Activated CD8-positive, alpha-beta memory T cell treated with anti-CD3 and anti-CD28 coated beads, Interleukin-2, amount 50 U/mL, for 48 hours (primary cell): ENCODE measurements at regions not wholly inside any gene's neighbourhood (a gene's known extent, or its start where the extent isn't known, plus 50 kb on each side); places are given as distances from the start of the nearest gene placed in this dataset.

ENCODE experiments used
- DNase-seq: peaks from one replicate; pipeline ENCODE4 v3.0.0-alpha.2; 2020

DNA sequence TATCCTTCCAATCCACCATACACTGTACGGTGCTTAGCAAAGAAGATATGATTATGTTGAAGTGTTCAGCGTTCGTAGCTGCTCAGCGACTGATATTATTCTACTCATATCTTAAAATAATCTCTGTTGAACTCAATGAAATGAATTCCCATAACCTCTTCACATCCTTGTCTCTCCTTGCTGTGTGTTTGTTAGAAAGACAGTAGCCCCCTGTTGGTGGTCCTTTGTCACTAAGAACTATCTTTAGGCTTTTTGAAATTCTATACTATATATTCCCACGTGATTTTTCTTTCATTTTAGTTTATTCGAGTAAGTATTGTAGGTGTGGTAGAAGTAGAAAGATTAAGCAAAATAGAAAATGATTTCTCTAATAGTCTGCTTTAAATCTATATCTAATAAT is 762.8 kb upstream of the WWC1 start:
- no peak for DNase-seq

DNA sequence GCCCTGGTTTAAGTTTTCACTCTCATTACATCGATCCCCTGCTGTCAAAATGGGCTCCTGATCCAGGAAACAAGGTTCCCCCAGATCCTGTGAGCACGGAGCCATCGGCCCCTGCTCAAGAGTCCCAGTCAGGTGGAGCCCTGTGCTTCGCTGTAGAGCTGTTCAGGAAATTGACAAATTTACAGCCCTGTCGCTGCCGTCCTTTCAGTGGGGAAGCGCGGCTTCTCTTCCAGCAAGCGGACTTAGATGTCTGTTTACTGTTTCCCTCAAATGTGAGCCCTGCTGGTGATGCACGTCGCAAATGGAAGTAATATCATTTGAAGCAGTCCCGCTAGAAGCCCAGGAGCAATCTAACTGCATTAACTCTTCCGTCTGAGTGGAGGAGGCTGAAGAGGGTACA is 760.9 kb upstream of the WWC1 start:
- no peak for DNase-seq

DNA sequence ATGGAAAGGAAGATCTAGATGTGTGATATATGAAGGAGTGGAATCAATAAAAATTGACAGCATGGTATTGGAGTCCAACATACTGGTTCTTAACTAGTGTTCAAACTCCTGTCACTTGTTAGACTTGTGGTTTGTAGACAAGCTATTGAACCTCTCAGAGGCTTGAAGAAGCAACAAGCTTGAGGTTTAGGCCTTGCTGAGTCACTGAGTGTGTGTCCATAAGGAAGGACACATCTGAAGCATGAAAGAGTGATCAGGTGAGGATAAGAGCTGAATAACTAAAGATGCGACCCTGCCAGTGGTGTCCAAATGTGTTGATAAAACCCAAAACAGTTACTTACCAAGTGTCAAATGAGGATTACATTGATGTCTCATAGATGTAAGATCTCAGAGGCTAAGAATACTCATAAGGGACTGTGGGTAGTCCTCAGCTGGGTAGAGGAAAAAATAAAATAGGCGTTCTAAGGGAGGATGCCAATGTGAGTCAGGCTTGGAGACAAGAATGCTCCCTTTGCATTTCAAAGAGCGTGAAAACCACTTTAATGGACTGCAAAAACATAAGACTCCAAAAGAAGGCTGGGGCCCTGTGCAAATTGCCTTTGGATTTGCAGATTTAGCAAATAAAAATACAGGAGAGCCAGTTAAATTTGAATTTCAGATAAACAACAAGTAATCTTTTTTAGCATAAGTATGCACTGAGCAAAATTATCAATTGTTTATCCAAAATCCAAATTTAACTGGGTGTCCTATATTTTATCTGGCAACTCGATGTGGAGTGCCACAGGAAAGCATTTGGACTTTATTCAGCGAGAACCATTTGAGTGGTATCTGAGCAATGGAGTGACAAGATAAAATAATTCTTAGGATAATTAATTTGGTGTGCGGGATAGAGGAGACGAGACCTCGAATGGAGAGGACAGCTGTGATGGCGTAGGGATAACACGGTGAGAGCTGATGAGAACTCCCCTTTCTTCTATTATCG is 757.3 kb upstream of the WWC1 start:
- no peak for DNase-seq

DNA sequence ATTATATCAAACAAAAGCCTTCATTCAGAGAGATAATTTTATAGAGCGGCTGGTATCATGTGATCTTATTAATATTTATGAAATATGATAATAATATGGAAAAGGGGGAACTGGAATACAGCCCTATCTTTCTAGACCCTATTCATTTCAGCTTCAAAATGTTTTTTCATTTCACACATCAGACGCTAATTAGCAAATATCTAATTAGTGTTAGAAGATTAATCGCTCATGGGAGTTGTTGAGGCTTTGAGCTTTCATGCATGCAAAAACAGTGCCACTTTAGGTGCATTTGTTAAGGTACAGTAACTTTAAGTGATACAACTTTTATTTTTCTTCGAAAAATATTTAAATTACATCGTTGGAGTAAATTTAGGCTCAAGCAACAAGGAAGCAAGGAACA is 751.7 kb upstream of the WWC1 start:
- DNase-seq = no peak

DNA sequence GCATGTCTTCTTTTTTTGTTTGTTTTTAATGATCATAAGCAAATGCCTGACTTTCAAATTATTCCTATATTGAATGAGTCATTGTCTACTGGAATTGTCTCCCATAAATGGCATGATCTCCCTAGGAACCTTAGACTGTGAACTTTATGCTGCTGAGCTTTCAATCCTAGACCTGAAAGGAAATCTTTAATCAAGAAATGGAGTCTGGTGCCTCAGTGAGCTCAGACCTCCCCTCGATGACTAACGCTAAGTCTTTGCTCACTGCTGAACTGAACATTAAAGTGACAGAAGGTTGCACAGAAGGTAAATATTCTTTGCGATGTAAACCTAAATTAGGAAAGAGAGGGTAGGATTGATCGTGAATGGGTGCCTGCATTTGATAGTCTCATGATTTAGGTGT is 745.2 kb upstream of the WWC1 start:
- no peak for DNase-seq

DNA sequence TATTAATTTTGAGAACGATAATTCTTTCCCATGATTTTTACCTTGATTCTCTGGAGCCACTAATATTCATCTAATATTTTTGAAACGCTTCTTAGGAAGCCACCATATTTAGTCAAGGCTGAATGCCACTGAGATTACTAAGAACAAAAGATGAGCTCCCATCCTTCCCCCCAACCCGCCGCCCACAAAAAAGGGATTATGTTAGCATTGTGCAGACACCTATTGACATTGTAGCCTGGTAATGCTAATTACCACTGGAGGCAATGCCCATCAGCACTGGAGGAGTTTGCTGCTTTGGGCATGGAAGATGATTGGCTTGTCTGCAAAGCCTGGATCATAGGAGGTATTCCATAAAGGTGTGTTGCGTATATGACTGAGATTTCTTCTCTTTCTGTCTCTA is 739.1 kb upstream of the WWC1 start:
- DNase-seq = no peak

DNA sequence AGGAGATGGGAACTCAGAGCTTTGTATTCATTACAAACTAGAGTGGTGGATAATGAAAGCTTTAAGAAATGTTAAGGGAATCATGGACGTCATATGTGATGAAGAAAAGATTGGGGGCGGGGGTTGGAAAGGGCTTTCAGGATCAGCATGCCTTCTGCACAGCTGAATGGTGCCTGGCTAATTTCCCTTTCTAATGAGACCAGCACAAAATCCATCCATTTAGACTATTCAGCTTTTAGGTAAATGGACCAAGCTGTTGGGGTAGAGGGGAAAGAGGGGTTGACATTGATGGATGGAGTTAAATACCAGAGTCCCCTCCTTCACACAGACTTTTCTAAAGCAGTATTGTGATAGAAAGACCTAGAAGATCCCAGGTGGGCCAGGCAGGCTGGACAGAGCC is 737.9 kb upstream of the WWC1 start:
- no peak for DNase-seq

DNA sequence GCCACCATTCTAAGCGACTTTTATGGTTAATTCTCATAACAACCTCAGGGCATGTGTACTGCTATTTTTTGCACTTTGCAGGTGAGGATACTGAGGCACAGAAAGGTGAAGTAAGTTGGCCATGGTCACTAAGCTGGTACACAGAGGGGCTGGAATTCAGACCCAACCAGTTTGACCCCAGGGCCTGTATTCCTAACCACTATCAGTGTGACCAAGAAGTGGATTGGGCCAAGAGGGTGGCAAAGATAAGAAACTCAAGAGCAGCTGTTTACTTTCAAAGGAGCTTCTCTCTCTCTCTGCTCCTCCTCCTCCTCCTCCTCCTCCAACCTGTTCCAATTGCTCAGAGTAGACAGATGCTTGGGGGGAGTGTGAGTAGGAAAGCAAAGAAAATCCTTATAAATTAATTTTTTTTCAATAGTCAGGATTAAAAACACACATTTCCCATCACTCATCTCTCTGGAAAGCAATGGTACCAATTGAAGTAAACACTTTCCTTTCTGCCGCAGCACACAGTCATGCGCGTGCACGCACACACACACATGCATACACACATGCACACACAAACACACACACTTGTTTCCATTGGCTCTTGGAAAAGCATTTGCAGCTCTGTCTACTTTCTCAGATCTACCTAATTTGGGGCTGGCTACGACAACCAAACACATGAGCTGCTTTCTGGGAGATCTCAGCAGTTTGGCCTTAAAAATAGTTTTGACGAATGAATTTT is 736.7 kb upstream of the WWC1 start:
- DNase-seq = no peak

DNA sequence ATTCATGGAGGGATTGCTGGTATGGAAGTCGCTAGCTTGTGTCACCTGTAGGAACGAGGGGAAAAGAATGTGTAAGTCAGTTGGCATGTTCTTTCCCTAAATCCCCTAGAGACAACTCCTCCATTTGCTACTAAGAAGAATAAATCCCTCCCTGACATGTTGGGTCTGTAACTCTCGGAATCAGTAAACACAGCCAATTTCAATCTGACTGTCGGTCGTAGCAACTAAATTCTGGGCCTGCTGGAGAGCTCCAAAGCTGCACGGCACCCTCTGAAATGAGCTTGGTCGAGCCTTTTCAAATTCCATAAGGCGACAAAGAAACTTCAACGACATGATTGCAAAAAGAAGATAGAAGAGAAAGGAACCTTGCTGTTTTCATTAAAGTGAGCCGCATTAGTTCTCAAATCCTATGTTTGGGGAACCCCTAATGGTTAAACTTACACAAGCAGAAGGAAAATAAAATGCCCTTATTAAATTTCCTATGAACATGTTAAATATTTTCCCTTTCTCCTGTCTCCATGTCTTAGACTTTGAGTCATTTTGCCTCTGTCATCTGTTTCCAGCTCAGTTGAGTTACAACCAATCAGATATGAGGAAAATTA is 735.8 kb upstream of the WWC1 start:
- DNase-seq = no peak

DNA sequence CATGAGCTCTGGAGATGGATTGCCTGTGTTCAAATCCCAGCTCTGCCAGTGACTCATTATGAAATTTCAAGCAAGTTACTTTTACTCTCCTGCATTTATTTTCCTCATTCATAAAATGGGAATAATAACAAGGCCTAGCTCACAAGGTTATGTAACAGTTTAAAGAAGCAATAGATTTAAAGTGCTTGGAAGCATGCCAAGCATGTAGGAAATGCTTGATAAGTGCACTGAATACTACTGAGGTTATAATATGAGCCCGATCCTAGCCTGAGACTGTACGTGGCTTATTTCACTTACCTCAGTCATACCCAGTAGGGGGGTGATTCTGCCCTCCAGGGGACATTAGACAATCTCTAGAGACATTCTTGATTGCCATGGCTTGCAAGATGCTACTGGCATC is 734.1 kb upstream of the WWC1 start:
- DNase-seq = no peak

DNA sequence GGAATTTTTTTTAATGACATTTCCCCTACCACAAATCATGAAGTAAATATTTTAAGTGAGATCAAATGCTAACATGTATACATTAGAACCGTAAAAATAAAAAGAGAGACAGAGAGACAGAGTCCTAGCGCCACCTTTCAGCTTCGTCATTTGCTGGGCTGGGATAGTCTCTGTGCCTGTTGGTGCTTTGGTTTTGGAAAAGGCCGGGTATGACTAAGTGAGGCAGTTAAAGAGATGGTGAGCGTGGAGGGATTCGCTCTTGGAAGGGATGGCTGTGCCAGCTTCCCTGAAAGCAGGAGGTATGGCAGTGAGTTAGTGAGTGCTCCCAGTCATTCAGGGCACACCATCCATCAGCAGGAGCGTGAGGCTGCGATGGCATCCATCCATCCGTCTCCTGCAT is 729.6 kb upstream of the WWC1 start:
- no peak for DNase-seq

DNA sequence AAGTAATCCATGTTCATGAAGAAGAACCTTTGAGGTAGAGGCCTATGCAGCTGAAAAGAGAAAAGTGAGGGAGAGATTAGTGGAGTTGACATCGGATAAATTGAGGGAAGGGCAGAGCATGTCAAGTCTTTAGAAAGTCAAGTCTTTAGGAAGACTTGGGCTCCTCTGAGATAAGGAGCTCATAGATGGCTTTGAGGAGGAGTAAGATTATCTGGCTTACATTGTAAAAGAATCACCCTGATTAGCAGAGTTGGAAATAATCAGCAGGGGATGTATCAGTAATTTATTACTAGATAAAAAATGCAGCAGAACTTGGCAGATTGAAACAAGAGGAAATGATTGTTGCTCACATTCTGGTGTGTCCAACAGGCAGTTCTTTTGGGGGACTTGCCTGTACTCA is 727.2 kb upstream of the WWC1 start:
- DNase-seq = no peak

DNA sequence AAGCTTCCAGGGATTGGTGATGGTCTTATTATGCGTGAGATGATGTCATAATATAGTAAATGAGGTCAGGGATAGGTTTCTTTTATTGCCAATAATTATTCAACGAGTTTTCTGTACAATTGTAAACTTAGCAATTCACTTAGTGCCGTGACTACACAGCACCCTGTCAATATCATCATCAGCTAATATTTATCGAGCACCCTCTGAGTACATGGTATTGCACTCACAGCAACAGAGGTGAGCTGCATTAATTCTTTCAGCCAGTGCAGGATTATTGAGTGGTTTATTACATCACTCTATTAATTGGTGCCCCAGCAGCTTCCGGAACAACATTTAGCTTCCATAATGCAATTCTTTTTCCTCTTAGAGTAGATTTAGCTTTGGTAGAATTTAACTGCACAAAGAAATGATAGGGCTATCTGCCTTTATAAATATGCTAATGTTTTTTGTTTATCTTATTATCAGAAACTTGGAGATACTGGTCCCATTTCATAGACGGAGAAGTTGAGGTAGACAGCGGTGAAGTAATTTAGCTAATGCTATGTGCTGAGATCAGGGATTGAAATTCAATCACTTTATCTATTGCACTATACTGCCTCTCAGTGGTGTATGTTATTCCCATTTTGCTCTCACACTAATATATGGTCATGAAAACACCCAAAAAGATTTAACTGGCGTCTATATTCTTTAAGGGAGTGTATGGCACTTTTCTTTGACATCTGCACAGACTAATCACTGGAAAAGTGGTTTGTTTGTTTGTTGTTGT is 726.1 kb upstream of the WWC1 start:
- DNase-seq = no peak

DNA sequence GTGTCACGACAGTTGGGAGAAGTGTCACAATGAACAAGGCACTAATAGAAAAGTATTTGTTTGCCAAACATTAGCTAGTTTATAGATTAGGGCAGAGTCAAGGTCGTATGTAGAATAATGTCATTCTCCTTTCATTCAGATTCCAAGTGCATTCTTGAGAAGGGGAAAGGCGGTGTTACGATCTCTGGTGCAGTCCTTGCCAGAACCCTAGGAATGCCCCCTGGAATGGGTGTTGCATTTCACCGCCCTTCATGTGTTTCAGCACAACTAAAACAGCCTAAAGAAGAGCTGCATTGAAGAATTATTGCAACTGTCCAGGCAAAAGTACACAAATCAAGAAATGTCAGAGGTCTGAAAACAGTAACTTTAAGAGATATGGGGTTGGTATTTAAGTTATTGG is 721.0 kb upstream of the WWC1 start:
- DNase-seq = no peak

DNA sequence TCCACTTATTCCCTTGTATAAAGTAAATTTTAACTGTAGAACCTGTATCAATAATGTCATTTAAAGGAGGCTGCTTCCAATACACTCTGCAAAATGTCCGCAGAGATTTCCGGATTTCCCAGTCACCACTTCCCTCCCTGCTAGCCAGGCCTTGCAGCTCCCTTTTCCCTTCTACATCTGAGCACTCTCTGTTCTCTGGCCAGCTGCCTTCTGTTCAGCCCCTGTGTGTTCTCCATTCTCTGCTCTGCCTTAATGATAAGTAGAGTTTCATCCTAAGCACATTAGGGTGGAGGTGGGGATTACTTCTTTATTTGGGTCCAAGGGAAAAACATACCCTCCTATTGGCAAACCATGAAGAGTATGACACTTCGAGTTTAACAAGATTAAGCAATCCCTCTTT is 719.6 kb upstream of the WWC1 start:
- no peak for DNase-seq

DNA sequence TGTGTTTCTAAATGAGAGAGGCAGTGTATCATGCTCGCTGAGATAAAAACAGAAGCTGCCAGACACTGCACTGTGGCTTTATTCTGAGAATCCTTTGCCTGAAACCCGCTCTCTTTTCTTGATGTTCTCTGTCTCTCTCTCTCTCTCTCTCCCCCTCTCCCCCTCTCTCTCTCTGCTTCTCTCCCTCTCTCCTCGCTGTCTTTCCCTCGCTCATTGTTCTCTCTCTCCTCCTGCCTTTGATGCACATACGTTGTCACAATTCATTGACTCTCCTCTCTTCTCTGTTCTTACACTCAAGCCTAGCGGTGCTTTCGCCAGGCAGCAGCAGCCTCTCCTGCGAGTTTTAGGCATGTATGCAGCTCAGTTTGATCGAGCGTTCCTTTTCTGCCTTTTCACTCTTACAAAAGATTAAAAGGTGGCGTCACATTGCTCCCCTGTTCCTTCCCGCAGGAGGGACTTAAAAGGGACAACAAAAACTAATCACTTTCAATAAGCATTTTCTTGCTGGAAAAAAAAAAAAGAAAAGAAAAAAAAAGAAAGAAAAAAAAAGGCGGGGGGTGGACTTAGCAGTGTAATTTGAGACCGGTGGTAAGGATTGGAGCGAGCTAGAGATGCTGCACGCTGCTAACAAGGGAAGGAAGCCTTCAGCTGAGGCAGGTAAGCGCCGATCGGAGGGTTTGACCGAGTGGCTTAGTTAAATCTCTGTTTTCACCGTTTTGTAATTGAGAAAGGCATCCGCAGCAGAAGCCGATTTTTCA is 717.9 kb upstream of the WWC1 start:
- DNase-seq = no peak

DNA sequence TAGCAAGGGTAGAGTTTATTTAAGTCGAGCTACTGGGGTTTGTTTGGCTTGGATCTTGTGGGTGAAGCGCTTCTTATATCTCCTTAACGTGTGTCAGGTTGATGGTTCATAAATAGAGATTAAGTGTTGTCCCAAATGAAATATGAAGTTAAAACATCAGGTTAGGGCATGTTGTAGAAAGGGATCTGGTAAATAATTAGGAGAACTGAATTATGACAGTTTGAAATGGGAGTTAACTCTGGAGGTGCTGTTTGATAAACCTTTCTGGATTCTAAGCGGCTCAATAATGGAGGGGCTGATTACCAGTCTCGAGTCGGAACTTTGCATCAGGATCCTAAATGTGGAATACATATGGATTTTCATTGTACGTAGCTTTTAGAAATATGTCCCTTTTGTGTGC is 717.0 kb upstream of the WWC1 start:
- no peak for DNase-seq

DNA sequence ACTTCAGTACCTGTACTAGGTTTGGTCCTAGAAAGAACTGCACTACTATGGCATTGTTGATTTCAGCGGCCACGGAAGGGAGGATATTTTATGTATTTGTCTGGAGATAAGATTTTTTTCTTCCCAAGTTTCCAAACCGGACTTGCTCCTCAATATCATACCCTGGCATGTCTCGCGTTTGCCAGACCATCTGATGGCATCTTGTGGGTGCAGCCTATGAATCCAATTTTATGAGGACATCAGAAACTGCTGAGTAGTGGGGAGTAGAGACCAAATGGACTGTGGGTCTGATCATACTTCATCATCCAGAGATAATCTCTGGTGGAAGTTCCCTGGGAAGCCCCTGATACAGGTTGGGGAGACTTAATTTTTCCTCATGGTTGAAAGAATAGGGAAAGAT is 716.1 kb upstream of the WWC1 start:
- DNase-seq = no peak

DNA sequence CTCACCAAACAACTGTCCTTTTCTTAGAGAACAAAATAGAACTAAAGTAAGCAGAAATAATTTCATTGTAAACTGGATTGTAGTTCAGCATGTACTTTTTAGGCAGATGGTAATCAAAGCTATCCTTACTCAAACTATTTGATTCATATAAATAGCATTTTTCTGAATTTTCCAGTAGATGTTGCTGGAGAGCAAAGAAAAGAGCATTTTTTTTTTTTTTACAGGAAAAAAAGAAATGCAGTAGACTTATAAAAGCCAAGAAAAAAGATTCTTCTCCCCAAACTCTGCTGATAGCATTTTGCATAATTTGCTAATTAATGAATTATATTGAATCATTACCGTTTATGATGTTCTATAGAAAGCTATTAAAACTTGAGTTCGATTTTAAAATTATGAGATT is 715.3 kb upstream of the WWC1 start:
- DNase-seq = no peak

DNA sequence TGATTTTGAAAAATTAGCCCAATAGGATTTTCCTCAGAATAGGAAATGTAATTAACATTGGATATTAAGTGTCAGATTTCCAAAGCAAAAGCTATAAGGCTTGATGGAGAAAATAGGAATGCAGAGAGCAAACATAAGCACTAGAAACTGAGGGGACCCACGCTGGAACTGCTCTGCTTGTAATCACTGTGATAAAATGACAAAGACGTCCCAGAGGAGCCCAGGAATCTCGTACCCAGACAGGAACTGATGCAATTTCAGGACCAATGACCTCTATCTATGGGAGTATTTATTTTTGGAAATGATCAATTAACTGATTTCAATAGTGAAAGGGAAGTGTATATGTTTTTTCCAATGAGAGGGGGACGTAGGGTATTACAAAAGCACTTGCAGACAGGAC is 714.5 kb upstream of the WWC1 start:
- no peak for DNase-seq

DNA sequence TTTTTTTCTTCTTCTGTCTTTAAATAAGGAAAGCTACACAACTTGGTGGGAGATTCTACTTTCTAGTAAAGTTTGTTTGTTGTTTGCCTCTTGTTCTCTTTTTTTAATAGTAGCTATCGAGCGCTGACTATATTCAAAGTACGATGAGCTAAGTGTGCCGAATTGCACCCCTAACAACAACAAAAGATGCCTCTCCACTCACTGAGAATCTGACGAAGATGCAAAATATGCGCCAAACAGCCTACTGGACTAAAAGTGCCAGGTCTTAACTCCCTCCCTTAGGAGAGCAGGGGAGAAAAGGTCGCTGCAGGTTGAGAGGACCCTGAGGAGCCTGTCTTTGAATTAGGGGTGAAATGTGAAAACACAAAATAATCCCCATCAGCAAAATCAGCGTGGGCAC is 713.8 kb upstream of the WWC1 start:
- DNase-seq = no peak

DNA sequence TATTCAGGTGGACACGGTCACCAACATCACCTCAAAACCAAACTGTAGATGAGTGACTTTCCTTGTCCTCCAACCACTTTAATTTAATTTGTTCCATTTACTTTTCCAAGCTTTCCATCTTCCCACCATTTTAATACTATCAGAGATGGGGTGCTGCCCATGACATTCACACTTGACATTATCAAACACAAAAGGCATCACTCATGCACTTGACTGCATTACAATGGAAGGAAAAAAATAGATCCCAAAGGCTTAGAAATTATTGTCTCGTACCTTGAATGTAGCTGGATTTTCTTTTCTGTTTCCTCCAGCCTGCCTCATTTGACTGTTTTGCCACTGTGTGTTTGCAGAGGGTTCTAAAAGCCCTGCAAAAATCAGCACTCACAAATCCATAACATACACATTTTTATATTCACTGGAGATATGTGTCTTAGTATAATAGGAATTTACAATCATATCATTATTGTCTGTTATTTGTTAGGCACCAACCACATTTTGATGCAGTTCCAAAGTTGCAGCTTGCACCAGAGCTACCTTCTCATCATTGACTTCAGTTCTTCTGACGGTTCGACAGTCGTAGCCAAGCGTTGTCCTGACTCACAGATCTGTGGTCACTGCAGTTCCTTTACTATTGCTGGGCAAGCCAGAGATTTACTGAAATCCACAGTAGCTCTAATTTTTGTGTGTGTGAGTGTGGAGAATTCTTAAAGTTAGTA is 712.3 kb upstream of the WWC1 start:
- no peak for DNase-seq
